ENCODE measurements at regions not wholly inside any gene's neighbourhood (a gene's known extent, or its start where the extent isn't known, plus 50 kb on each side); places are given as distances from the start of the nearest gene placed in this dataset.

- no peak for DNase-seq (ENCODE audit: low spot score)
These were observed 264.9 kb downstream of the PIK3R1 start for GRCh38 chr5:68480335-68480940.

GRCh38 chr5:68482199-68482598 is 266.6 kb downstream of the PIK3R1 start:
- no peak for DNase-seq (ENCODE audit: low spot score)

- no peak for DNase-seq (ENCODE audit: low spot score)
These were observed 268.9 kb downstream of the PIK3R1 start for GRCh38 chr5:68484307-68485068.

GRCh38 chr5:68489556-68489955 is 274.0 kb downstream of the PIK3R1 start:
- no peak for DNase-seq (ENCODE audit: low spot score)

- DNase-seq (ENCODE audit: low spot score) = no peak
These were observed 274.9 kb downstream of the PIK3R1 start for GRCh38 chr5:68490406-68490805.

- no peak for DNase-seq (ENCODE audit: low spot score)
These were observed 279.2 kb downstream of the PIK3R1 start for GRCh38 chr5:68494771-68495170.

- DNase-seq (ENCODE audit: low spot score) = no peak
These were observed 284.4 kb downstream of the PIK3R1 start for GRCh38 chr5:68499987-68500386.

GRCh38 chr5:68500813-68501212 is 285.3 kb downstream of the PIK3R1 start:
- no peak for DNase-seq (ENCODE audit: low spot score)

- DNase-seq (ENCODE audit: low spot score) = no peak
These were observed 287.0 kb downstream of the PIK3R1 start for GRCh38 chr5:68502531-68502930.

- DNase-seq (ENCODE audit: low spot score) = no peak
These were observed 288.8 kb downstream of the PIK3R1 start for GRCh38 chr5:68504306-68504705.

- DNase-seq (ENCODE audit: low spot score) = no peak
These were observed 290.6 kb downstream of the PIK3R1 start for GRCh38 chr5:68505917-68506860.

- DNase-seq (ENCODE audit: low spot score) = no peak
These were observed 300.0 kb downstream of the PIK3R1 start for GRCh38 chr5:68515514-68515913.

GRCh38 chr5:68518286-68518685 is 302.7 kb downstream of the PIK3R1 start:
- DNase-seq (ENCODE audit: low spot score) = no peak

- DNase-seq (ENCODE audit: low spot score) = no peak
These were observed 303.6 kb downstream of the PIK3R1 start for GRCh38 chr5:68519143-68519542.

GRCh38 chr5:68521776-68522175 is 306.2 kb downstream of the PIK3R1 start:
- DNase-seq (ENCODE audit: low spot score) = no peak

GRCh38 chr5:68522863-68523262 is 307.3 kb downstream of the PIK3R1 start:
- no peak for DNase-seq (ENCODE audit: low spot score)

- DNase-seq (ENCODE audit: low spot score) = no peak
These were observed 313.3 kb downstream of the PIK3R1 start for GRCh38 chr5:68528821-68529273.

- DNase-seq (ENCODE audit: low spot score) = no peak
These were observed 314.0 kb downstream of the PIK3R1 start for GRCh38 chr5:68529581-68529980.

GRCh38 chr5:68531970-68532369 is 316.4 kb downstream of the PIK3R1 start:
- DNase-seq (ENCODE audit: low spot score) = no peak

- no peak for DNase-seq (ENCODE audit: low spot score)
These were observed 317.5 kb downstream of the PIK3R1 start for GRCh38 chr5:68533051-68533450.

GRCh38 chr5:68533571-68534084 is 318.1 kb downstream of the PIK3R1 start:
- DNase-seq (ENCODE audit: low spot score) = no peak

Measured in ecto neural progenitor cell (in vitro differentiated cells).